22Rv1 (cell line): ENCODE measurements at regions not wholly inside any gene's neighbourhood (a gene's known extent, or its start where the extent isn't known, plus 50 kb on each side); places are given as distances from the start of the nearest gene placed in this dataset.

Experiments used
- CTCF ChIP-seq: fragments of 450-650 bp; IDR thresholded peaks from 2 replicates; pipeline ENCODE4 v1.5.1; 2017; ENCODE audit warnings: mild to moderate bottlenecking
- ZFX ChIP-seq: fragments of 450-650 bp; IDR thresholded peaks from 2 replicates; pipeline ENCODE4 v1.6.1; 2017; ENCODE audit warnings: antibody characterized with exemption, borderline replicate concordance

GRCh38 chr4:180333162-180333561 is 1910.0 kb upstream of the TENM3 start:
- no peak for TF ChIP-seq CTCF
- TF ChIP-seq ZFX: no peak
